ENCODE measurements at regions not wholly inside any gene's neighbourhood (a gene's known extent, or its start where the extent isn't known, plus 50 kb on each side); places are given as distances from the start of the nearest gene placed in this dataset.

DNA sequence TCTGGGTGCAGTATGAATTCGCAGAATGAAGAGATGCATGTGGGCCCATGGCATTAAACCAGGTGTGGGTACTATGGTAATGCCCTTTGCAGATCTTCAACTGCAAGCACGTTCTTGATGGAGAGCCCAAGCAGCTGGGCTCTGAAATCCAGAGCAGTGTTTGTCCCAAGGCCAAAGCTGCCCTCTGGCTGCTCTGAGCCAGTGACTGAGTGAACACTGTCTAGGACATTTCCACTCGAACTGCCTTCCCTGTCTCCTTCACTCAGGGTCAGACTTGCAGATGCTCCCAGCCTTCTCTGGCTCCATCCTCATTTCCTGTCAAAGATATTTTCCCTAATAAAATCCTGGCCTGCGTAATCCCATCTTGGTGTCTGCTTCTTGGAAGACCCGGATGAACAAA lies 80.2 kb upstream of the GJB6 start:
- H3K9me3 Mint-ChIP-seq = peaks cover 2 to 13% (median 11%) of the 10 kb centered on the region in 7 donors
- DNase-seq = no peak
- Histone ChIP-seq H3K9ac (ENCODE audit: insufficient read depth, low read length, poor library complexity, severe bottlenecking) (no peak overlapping the region), H3K4me3 (replicated peaks in 1 of 3; ENCODE audit: low read depth in 2 of 3, low read length in 3 of 3) (no peak overlapping the region), H3K79me2 (ENCODE audit: insufficient read depth, low read length) (no peaks in the 10 kb centered on the region), H3K27ac (ENCODE audit: low read depth in 1 of 2, low read length in 2 of 2) (no peak overlapping the region), H3K36me3 (replicated peaks in 1 of 2; ENCODE audit: control insufficient read depth in 1 of 2, insufficient read depth in 2 of 2, low read length in 2 of 2) (no peaks in the 10 kb centered on the region), H3K27me3 (ENCODE audit: control insufficient read depth in 2 of 2, insufficient read depth in 2 of 2, low read length in 2 of 2) (peaks cover 0 to 10% of the 10 kb centered on the region in 2 donors), H3K4me1 (ENCODE audit: control insufficient read depth in 1 of 2, insufficient read depth in 2 of 2, low read length in 2 of 2) (peaks cover 0 to 3% of the 10 kb centered on the region in 2 donors), H3K9me3 (replicated peaks in 1 of 2; ENCODE audit: control insufficient read depth in 1 of 2, insufficient read depth in 1 of 2, low read length in 2 of 2) (peaks cover 0 to 7% of the 10 kb centered on the region in 2 donors), H2AFZ (ENCODE audit: insufficient read depth, low read depth, low read length, poor library complexity, severe bottlenecking) (no peak overlapping the region), H3K4me2 (replicated peaks; ENCODE audit: extremely low read depth, low read length, poor library complexity, severe bottlenecking) (no peak overlapping the region), H4K20me1 (ENCODE audit: insufficient read depth, low read length) (no peaks in the 10 kb centered on the region)
- no peak overlapping the region for H3K27ac Mint-ChIP-seq
- H3K4me3 Mint-ChIP-seq = no peak overlapping the region
- H3K4me1 Mint-ChIP-seq = peaks cover 2% of the 10 kb centered on the region
- H3K36me3 Mint-ChIP-seq = no peaks in the 10 kb centered on the region
- intact Hi-C loops (cut with micrococcal nuclease) = no loop called here
- 91% methylated on average over 5 of the region's 5 CpGs for WGBS (ENCODE audit: insufficient coverage)
- TF ChIP-seq, protein P1, sequence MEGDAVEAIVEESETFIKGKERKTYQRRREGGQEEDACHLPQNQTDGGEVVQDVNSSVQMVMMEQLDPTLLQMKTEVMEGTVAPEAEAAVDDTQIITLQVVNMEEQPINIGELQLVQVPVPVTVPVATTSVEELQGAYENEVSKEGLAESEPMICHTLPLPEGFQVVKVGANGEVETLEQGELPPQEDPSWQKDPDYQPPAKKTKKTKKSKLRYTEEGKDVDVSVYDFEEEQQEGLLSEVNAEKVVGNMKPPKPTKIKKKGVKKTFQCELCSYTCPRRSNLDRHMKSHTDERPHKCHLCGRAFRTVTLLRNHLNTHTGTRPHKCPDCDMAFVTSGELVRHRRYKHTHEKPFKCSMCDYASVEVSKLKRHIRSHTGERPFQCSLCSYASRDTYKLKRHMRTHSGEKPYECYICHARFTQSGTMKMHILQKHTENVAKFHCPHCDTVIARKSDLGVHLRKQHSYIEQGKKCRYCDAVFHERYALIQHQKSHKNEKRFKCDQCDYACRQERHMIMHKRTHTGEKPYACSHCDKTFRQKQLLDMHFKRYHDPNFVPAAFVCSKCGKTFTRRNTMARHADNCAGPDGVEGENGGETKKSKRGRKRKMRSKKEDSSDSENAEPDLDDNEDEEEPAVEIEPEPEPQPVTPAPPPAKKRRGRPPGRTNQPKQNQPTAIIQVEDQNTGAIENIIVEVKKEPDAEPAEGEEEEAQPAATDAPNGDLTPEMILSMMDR (IDR thresholded peaks at IDR 0.05) = no peak
- peaks cover 3 to 7% (median 4%) of the 10 kb centered on the region in 3 donors for H3K27me3 Mint-ChIP-seq (ENCODE audit: low read depth in 3 of 3)

DNA sequence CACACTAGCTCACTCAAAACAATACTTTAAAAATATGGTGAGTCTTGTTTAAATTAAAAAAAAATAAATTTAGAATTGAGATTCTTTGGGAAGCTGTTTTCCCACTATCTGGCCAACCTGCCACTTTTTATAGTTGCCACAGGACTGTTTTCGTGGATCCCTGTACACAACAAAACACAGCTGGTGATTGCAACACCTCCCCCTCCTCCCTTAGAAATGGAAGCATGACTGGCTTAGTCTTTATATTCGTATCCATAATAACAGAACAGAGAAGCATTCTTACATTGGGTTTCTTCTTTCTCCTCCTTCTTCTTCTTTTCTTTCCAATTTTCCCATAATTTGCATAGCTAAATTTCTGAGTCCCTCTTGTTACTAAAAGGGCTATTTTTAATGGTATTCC lies 79.5 kb upstream of the GJB6 start:
- Histone ChIP-seq H3K4me2 (replicated peaks; ENCODE audit: extremely low read depth, low read length, poor library complexity, severe bottlenecking) (peak overlapping the region; percentile 5), H3K4me1 (ENCODE audit: control insufficient read depth in 1 of 2, insufficient read depth in 2 of 2, low read length in 2 of 2) (peaks cover 0 to 3% of the 10 kb centered on the region in 2 donors), H3K79me2 (ENCODE audit: insufficient read depth, low read length) (no peaks in the 10 kb centered on the region), H3K9me3 (replicated peaks in 1 of 2; ENCODE audit: control insufficient read depth in 1 of 2, insufficient read depth in 1 of 2, low read length in 2 of 2) (peaks cover 0 to 9% of the 10 kb centered on the region in 2 donors), H3K27me3 (ENCODE audit: control insufficient read depth in 2 of 2, insufficient read depth in 2 of 2, low read length in 2 of 2) (peaks cover 0 to 10% of the 10 kb centered on the region in 2 donors), H4K20me1 (ENCODE audit: insufficient read depth, low read length) (no peaks in the 10 kb centered on the region), H2AFZ (ENCODE audit: insufficient read depth, low read depth, low read length, poor library complexity, severe bottlenecking) (no peak overlapping the region), H3K27ac (ENCODE audit: low read depth in 1 of 2, low read length in 2 of 2) (no peak overlapping the region), H3K36me3 (replicated peaks in 1 of 2; ENCODE audit: control insufficient read depth in 1 of 2, insufficient read depth in 2 of 2, low read length in 2 of 2) (no peaks in the 10 kb centered on the region), H3K4me3 (replicated peaks in 1 of 3; ENCODE audit: low read depth in 2 of 3, low read length in 3 of 3) (no peak overlapping the region), H3K9ac (ENCODE audit: insufficient read depth, low read length, poor library complexity, severe bottlenecking) (no peak overlapping the region)
- Mint-ChIP-seq H3K27me3 (ENCODE audit: low read depth in 3 of 3) (peaks cover 3 to 10% (median 4%) of the 10 kb centered on the region in 3 donors), H3K36me3 (no peaks in the 10 kb centered on the region), H3K9me3 (peaks cover 3 to 15% (median 11%) of the 10 kb centered on the region in 7 donors), H3K4me3 (no peak overlapping the region), H3K4me1 (peaks cover 2% of the 10 kb centered on the region), H3K27ac (no peak overlapping the region)
- no CpG with 5 or more reads among the region's 2 CpGs for WGBS (ENCODE audit: insufficient coverage)
- intact Hi-C loops (cut with micrococcal nuclease) = no loop called here
- peak; percentile 6 to 14 (median 13) for DNase-seq
- TF ChIP-seq, protein P1 (IDR thresholded peaks at IDR 0.05) = no peak

Data from CD14-positive monocyte (primary cell).